IPS-18a (cell line): ENCODE measurements at regions not wholly inside any gene's neighbourhood (a gene's known extent, or its start where the extent isn't known, plus 50 kb on each side); places are given as distances from the start of the nearest gene placed in this dataset.

Source experiments
- H3K27ac ChIP-seq: one replicate; pipeline ENCODE4 v1.5.1; 2013; ENCODE audit warnings: low read length
- H3K27me3 ChIP-seq: one replicate; pipeline ENCODE4 v1.6.1; 2013; ENCODE audit warnings: mild to moderate bottlenecking, low read length; ENCODE audit not compliant: control insufficient read depth, insufficient read depth
- H3K36me3 ChIP-seq: one replicate; pipeline ENCODE4 v1.6.1; 2013; ENCODE audit warnings: low read depth, low read length; ENCODE audit not compliant: control insufficient read depth
- H3K4me1 ChIP-seq: one replicate; pipeline ENCODE4 v1.6.1; 2013; ENCODE audit warnings: low read depth, low read length; ENCODE audit not compliant: control insufficient read depth
- H3K4me3 ChIP-seq: one replicate; pipeline ENCODE4 v1.5.1; 2013; ENCODE audit warnings: low read length
- H3K9ac ChIP-seq: one replicate; pipeline ENCODE4 v1.6.1; 2013; ENCODE audit warnings: mild to moderate bottlenecking, low read length, moderate library complexity
- H3K9me3 ChIP-seq: one replicate; pipeline ENCODE4 v1.6.1; 2013; ENCODE audit warnings: low read depth, low read length; ENCODE audit not compliant: control insufficient read depth

DNA sequence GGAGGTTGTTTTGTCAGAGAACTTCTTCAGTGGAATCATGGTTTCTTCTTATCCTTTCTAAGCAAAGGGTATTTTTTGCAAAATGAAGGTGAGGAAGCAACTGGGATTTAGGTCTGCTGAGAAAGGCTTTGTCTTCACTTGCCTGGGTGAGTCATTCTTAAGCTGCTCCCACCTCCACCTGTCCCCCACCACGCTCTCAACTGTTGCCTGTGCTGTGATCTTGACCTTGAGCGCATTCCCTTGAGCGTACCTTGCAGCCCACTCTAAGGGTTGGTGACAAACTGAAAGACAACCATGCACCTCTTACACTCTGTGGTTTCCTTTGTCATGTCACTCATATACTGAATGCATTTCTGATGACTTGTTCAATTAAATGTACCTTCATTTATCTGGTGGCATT is 641.1 kb downstream of the RNF144B start:
- no peaks in the 10 kb centered on the region for H3K9me3 ChIP-seq
- H3K27ac ChIP-seq: no peak overlapping the region
- no peak overlapping the region for H3K9ac ChIP-seq
- no peaks in the 10 kb centered on the region for H3K27me3 ChIP-seq
- H3K4me1 ChIP-seq: no peaks in the 10 kb centered on the region
- no peaks in the 10 kb centered on the region for H3K36me3 ChIP-seq
- no peak overlapping the region for H3K4me3 ChIP-seq

DNA sequence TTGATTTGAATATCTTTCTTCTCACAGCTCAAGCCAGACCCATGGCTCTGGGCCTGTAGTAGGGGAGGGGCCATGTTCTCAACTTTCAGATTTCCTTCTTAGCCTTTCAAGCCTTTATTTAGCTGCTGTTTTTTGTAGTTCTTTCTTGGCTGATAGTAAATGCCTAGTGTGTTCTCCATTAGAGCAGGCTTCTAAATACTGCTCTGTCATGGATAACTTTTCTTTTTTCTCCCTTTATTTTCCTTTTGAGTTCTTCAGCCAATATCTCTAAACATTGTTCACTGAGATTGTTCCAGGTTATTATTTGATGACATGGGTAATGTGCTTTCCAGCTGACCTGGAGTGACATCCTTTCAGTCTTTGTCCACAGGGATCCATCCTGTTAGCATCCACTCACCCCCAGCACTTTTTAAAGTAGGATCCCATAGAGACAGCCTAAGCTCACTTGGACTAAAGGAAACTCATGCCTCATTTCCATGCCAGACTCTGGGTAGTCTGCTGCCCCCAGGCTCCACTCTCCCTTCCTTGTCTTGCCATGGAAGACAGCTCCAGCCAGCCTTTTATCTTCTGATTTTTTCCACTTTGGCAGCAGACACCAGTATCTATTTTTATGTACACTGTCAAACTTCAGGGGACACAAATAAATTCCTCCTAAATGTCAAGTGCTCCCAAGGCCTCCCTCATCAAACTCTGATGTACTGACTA is 645.6 kb downstream of the RNF144B start:
- H3K36me3 ChIP-seq: no peaks in the 10 kb centered on the region
- H3K27me3 ChIP-seq: no peaks in the 10 kb centered on the region
- no peaks in the 10 kb centered on the region for H3K4me1 ChIP-seq
- H3K4me3 ChIP-seq: no peak overlapping the region
- H3K9me3 ChIP-seq: no peaks in the 10 kb centered on the region
- H3K27ac ChIP-seq: no peak overlapping the region
- no peak overlapping the region for H3K9ac ChIP-seq

DNA sequence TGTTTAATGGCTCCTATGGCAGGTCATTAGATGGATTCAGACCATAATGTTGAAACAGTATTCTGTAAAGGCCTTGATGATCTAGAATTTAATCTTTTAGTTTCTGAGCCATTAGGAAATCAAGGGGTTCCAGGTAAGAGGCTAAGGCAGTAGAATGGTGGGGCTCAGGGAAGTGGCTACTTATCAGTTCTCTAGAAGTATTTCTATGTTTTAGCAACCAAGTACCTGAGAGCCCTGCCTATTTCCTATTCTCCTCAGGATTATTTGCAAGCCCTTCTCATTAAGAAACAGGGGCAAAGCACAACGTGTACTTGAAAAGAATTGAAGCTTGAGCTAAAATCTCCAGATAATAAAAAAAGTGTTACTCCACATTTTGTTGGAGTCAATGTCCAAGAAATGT is 646.5 kb downstream of the RNF144B start:
- Histone ChIP-seq H3K4me1 (no peaks in the 10 kb centered on the region), H3K9me3 (no peaks in the 10 kb centered on the region), H3K36me3 (no peaks in the 10 kb centered on the region), H3K27ac (no peak overlapping the region), H3K4me3 (no peak overlapping the region), H3K27me3 (no peaks in the 10 kb centered on the region), H3K9ac (no peak overlapping the region)

DNA sequence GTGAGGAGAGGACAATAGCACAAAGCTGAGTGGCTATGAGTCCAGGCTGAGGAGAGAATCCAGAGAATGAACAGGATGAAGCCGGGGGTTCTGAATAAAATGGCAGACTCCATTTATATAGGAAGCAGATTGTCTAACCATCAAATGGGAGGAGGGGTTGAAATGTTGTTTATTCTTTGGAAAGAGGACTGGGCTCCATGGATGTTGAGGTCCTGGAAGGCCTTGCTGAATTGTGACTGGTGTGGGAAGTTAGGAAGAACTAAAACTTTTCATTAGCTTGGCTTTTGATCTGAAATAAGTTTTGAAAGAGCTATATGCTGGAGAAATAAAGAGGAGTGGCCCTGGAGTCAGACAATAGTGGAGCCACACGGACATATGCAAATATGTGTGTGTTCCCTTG is 647.8 kb downstream of the RNF144B start:
- no peak overlapping the region for H3K4me3 ChIP-seq
- no peaks in the 10 kb centered on the region for H3K9me3 ChIP-seq
- no peaks in the 10 kb centered on the region for H3K36me3 ChIP-seq
- no peak overlapping the region for H3K27ac ChIP-seq
- H3K9ac ChIP-seq: no peak overlapping the region
- no peaks in the 10 kb centered on the region for H3K27me3 ChIP-seq
- H3K4me1 ChIP-seq: no peaks in the 10 kb centered on the region

DNA sequence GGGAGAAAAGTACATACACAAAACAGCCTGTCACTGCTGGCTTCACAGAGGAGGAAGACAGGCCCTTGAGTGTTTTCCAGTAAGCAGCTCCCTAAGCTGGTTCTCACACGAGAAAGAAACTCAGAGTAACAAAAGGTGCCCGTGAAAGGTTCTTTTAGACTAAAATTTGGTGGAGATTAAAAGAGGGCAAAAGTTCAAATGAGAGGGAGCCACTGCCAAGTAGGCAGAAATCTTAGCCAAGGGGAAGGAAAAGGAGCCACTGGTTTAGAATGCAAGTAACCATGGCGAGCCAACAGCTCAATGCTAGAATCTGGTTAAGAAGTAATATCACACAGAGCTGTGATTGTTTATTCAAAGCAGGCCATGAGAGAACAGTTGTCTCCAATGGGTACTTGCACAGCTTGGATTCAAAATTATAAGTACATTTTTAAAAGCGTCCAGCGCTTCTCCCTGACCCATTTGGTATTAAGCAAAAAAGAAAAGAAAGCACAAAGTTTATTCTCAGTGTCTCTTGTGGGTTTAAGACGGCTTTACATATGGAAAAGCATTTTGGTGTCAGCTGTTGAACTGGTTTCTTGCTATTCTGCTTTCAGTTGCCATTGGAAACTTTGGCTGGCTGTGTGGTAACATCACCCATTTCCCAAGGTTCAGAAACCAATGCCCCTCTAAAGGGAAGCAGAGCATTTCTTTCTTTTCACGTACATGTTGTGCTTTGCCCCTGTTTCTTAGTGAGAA is 648.5 kb downstream of the RNF144B start:
- Histone ChIP-seq H3K4me3 (no peak overlapping the region), H3K9ac (no peak overlapping the region), H3K27ac (no peak overlapping the region), H3K36me3 (no peaks in the 10 kb centered on the region), H3K27me3 (no peaks in the 10 kb centered on the region), H3K9me3 (no peaks in the 10 kb centered on the region), H3K4me1 (no peaks in the 10 kb centered on the region)

DNA sequence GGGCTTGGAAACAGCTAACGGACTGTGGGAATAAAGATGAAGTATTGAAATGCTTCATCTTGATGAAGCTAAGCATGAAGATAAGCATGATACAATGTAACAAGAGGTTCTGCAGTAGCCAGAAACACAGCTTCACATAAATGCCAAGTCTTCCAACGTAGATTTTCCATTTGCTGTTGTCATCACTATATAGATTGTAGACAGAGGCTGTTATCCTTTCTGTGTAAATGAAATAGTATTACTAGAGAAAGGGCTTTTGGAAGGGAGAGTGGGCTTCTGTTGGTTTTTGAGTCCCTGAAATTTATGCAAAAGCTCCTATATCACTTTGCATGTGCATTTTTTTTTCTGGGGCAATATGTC is 649.0 kb downstream of the RNF144B start:
- Histone ChIP-seq H3K4me1 (no peaks in the 10 kb centered on the region), H3K27ac (no peak overlapping the region), H3K27me3 (no peaks in the 10 kb centered on the region), H3K4me3 (no peak overlapping the region), H3K9ac (no peak overlapping the region), H3K36me3 (no peaks in the 10 kb centered on the region), H3K9me3 (no peaks in the 10 kb centered on the region)

DNA sequence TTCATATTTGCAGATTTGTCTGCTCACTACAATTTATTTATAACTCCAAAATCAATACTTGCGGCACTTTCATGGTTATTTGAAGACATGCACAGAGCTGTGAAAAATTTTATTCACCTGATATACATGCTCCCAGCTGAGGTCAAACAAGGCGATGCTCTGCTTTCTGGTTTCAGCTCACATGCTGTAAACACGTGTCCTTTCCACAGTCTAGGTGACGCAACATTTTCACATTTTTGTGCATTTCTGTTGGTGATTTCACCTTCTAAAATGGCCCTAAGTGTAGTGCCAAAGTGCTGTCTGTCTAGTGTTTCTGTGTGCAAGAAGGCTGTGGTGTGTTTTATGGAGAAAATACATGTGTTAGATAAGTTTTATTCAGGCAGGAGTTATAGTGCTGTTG is 650.5 kb downstream of the RNF144B start:
- H3K4me3 ChIP-seq: no peak overlapping the region
- no peak overlapping the region for H3K27ac ChIP-seq
- H3K9me3 ChIP-seq: no peaks in the 10 kb centered on the region
- no peaks in the 10 kb centered on the region for H3K4me1 ChIP-seq
- no peak overlapping the region for H3K9ac ChIP-seq
- H3K27me3 ChIP-seq: no peaks in the 10 kb centered on the region
- no peaks in the 10 kb centered on the region for H3K36me3 ChIP-seq

DNA sequence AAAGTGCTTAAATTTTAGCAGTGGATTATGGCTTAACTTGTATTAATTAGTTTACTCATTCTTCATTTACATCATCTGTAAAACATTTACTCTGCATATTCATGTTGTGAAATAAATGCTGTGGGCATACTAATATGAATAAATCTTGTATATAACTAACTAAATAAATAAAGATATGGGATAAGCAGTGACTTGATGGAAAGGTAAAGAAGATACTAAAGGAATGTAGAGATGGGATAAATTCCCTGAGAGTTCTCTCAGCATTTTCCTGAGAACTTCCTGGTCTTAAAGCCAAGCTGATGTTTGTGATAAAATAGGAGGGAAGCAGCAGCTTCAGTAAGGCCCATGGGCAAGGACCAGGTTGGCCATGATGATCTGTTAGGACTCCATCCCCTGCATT is 652.1 kb downstream of the RNF144B start:
- Histone ChIP-seq H3K27ac (no peak overlapping the region), H3K4me3 (no peak overlapping the region), H3K9ac (no peak overlapping the region), H3K9me3 (no peaks in the 10 kb centered on the region), H3K4me1 (no peaks in the 10 kb centered on the region), H3K36me3 (no peaks in the 10 kb centered on the region), H3K27me3 (no peaks in the 10 kb centered on the region)

DNA sequence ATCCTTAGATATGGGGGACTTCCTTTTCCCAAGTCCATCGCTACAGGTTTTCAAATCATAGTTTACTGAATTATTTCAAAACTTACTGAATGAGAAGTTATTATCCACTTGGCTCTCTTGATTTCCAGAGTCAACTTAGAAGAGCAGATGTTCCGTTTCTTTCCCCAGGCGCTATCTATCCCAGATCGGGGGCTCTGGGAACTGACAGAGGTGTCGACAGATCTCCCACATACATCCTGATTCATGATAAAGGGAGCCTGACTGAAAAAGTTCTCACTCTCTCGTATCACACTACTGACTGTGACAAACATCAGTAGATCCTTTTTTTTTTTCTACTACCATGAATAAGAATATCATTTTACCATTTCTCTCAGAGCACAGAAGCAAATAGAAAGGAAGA is 654.8 kb downstream of the RNF144B start:
- Histone ChIP-seq H3K27ac (no peak overlapping the region), H3K4me3 (no peak overlapping the region), H3K9me3 (no peaks in the 10 kb centered on the region), H3K36me3 (no peaks in the 10 kb centered on the region), H3K4me1 (no peaks in the 10 kb centered on the region), H3K9ac (no peak overlapping the region), H3K27me3 (no peaks in the 10 kb centered on the region)

DNA sequence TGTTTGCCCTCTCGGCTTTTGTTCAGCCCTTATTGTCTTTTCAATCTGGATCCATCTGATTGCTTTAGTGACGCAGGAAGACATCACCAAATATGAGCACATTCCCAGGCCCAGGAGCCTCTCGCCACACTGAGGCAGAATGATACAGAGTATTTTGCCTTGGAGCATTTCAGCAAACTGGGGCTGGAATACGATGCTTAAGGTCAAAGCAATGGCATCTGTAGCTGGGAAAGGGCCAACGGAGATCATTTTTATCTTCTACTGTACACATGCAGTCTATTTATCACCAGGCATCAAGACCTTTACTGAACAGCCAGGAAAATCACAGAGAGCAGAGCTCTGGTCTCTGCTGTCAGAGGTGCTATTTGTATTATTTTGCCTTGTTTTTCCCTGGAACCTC is 655.3 kb downstream of the RNF144B start:
- Histone ChIP-seq H3K27ac (no peak overlapping the region), H3K36me3 (no peaks in the 10 kb centered on the region), H3K4me1 (no peaks in the 10 kb centered on the region), H3K4me3 (no peak overlapping the region), H3K9ac (no peak overlapping the region), H3K9me3 (no peaks in the 10 kb centered on the region), H3K27me3 (no peaks in the 10 kb centered on the region)

DNA sequence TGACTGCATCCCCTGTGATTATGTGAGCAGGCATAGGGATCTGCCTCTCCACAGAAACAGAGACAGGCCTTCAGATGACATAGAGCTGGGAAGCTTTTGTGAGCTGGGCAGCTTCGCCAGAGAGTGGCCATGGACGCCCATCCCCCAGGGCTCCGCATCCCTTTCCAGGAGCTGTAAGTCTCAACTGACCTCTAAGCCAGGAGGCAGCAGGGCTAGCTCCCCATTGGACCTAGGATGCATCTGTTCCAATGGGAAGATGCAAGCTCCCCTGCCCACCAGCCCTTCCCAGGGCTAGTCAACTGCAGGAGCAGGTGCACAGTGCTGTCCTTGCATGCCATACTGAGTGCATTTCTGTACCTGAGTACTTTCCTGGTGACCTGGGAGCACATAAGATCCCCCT is 663.6 kb downstream of the RNF144B start:
- Histone ChIP-seq H3K9me3 (peaks cover 2% of the 10 kb centered on the region), H3K9ac (no peak overlapping the region), H3K27me3 (no peaks in the 10 kb centered on the region), H3K36me3 (no peaks in the 10 kb centered on the region), H3K4me1 (no peaks in the 10 kb centered on the region), H3K27ac (no peak overlapping the region), H3K4me3 (no peak overlapping the region)

DNA sequence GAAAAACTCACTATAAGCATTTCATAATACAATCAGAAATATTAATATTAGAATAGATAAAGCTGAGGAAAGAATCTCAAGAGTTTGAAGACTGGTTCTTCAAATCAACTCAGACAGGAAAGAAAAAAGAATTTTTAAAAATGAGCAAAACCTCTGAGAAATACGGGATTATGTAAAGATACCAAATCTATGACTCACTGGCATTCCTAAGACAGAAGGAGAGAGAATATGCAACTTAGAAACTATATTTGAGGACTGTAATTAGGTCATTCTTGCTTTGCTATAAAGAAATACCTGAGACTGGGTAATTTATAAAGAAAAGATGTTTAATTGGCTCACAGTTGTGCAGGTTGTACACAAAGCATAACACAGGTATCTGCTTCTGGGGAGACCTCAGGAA is 665.1 kb downstream of the RNF144B start:
- Histone ChIP-seq H3K9ac (no peak overlapping the region), H3K4me1 (no peaks in the 10 kb centered on the region)

More for the DNA sequence above, 665.1 kb downstream of the RNF144B start:
- no peak overlapping the region for H3K27ac ChIP-seq
- no peak overlapping the region for H3K4me3 ChIP-seq
- H3K36me3 ChIP-seq: no peaks in the 10 kb centered on the region
- H3K27me3 ChIP-seq: no peaks in the 10 kb centered on the region
- peaks cover 2% of the 10 kb centered on the region for H3K9me3 ChIP-seq
